OCI-LY3 (cell line): ENCODE measurements at regions not wholly inside any gene's neighbourhood (a gene's known extent, or its start where the extent isn't known, plus 50 kb on each side); places are given as distances from the start of the nearest gene placed in this dataset.

Experiments
- H2AFZ ChIP-seq: fragments of 200-600, 300-600 bp; shearing (Covaris generic); 2 replicates; pipeline ENCODE4 v1.6.0; 2014; ENCODE audit warnings: antibody characterized with exemption, low read depth, low read length
- H3K27ac ChIP-seq: fragments of 200-600, 300-600 bp; sonication (generic); 2 replicates; pipeline ENCODE4 v1.5.1; 2014; ENCODE audit warnings: mild to moderate bottlenecking, low read length, moderate library complexity, mixed read lengths
- H3K27me3 ChIP-seq: fragments of 200-600, 300-600 bp; sonication (generic); 2 replicates; pipeline ENCODE4 v1.6.1; 2014; ENCODE audit warnings: low read depth, low read length, mixed read lengths
- H3K36me3 ChIP-seq: fragments of 200-600, 300-600 bp; sonication (generic); replicated peaks from 2 replicates; pipeline ENCODE3; 2014; ENCODE audit warnings: low read depth, low read length, mixed read lengths
- H3K4me1 ChIP-seq: fragments of 300-600, 200-600 bp; sonication (generic); 2 replicates; pipeline ENCODE4 v1.6.1; 2014; ENCODE audit warnings: low read length, mixed read lengths
- H3K4me2 ChIP-seq: fragments of 200-600, 300-600 bp; sonication (generic); 2 replicates; pipeline ENCODE4 v1.6.1; 2014; ENCODE audit warnings: low read length, mixed read lengths
- H3K4me3 ChIP-seq: fragments of 300-600, 200-600 bp; sonication (generic); 2 replicates; pipeline ENCODE4 v1.5.1; 2014; ENCODE audit warnings: antibody characterized with exemption, mild to moderate bottlenecking, low read length, moderate library complexity
- H3K79me2 ChIP-seq: fragments of 300-600, 200-600 bp; shearing (Covaris generic); 2 replicates; pipeline ENCODE4 v1.6.1; 2014; ENCODE audit warnings: mild to moderate bottlenecking, low read length, mixed read lengths
- H3K9ac ChIP-seq: fragments of 300-600, 200-600 bp; shearing (Covaris generic); 2 replicates; pipeline ENCODE4 v1.6.0; 2014; ENCODE audit warnings: mild to moderate bottlenecking, low read length, moderate library complexity
- H3K9me3 ChIP-seq: fragments of 200-600, 300-600 bp; shearing (Covaris generic); 2 replicates; pipeline ENCODE4 v1.6.1; 2014; ENCODE audit warnings: low read length, mixed read lengths; ENCODE audit not compliant: insufficient read depth
- H4K20me1 ChIP-seq: fragments of 200-600, 300-600 bp; sonication (generic); 2 replicates; pipeline ENCODE4 v1.6.1; 2016; ENCODE audit warnings: low read length, mixed read lengths; ENCODE audit not compliant: insufficient read depth
- CTCF ChIP-seq: fragments of 200-600, 300-600 bp; sonication (generic); IDR thresholded peaks from 2 replicates; pipeline ENCODE4 v1.5.1; 2014; ENCODE audit warnings: antibody characterized with exemption, low read length, low read depth
- EZH2phosphoT487 ChIP-seq: fragments of 200-600 bp; shearing (Covaris generic); IDR thresholded peaks from 2 replicates; pipeline ENCODE4 v1.6.1; 2018; ENCODE audit warnings: antibody characterized with exemption, mixed run types, low read depth

GRCh38 chr9:81045658-81046057, 643.7 kb downstream of the TLE1 start:
- TF ChIP-seq CTCF (no peak), EZH2phosphoT487 (no peak)
- Histone ChIP-seq H3K4me2 (no peak overlapping the region), H3K4me1 (no peaks in the 10 kb centered on the region), H3K9ac (no peak overlapping the region), H3K27ac (no peak overlapping the region), H3K79me2 (no peaks in the 10 kb centered on the region), H4K20me1 (no peaks in the 10 kb centered on the region), H3K27me3 (no peaks in the 10 kb centered on the region), H2AFZ (no peak overlapping the region), H3K4me3 (no peak overlapping the region), H3K36me3 (no peaks in the 10 kb centered on the region), H3K9me3 (no peaks in the 10 kb centered on the region)

- no peaks in the 10 kb centered on the region for H4K20me1 ChIP-seq
- no peaks in the 10 kb centered on the region for H3K27me3 ChIP-seq
- no peaks in the 10 kb centered on the region for H3K79me2 ChIP-seq
- no peak overlapping the region for H3K4me2 ChIP-seq
- no peak overlapping the region for H3K4me3 ChIP-seq
- H3K9ac ChIP-seq, result no peak overlapping the region
- H3K4me1 ChIP-seq, result no peaks in the 10 kb centered on the region
- H3K27ac ChIP-seq, result no peak overlapping the region
- H2AFZ ChIP-seq, result no peak overlapping the region
- no peaks in the 10 kb centered on the region for H3K36me3 ChIP-seq
- no peaks in the 10 kb centered on the region for H3K9me3 ChIP-seq
- TF ChIP-seq CTCF (no peak), EZH2phosphoT487 (no peak)
Measured at GRCh38 chr9:81037889-81038288, 651.5 kb downstream of the TLE1 start.

DNA sequence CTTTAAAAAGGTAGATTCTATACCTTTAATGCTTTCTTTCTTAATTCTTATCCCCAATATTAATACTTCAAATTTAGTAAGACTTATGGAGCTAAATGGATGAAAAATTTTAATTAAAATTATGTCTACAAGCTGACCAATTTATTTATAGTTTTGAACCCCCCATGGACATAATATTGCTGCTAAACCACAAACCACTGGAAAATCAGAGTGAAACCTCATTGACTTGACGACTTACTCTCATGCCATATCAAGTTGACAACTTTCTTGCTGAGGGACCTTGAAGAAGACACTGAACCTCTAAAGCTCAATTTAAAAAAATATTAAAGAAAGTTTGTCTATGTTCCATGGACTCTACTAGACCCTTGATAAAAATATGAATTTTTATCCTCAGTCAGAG, 653.7 kb downstream of the TLE1 start:
- Histone ChIP-seq H3K9ac (no peak overlapping the region), H4K20me1 (no peaks in the 10 kb centered on the region), H3K27ac (no peak overlapping the region), H3K27me3 (no peaks in the 10 kb centered on the region), H2AFZ (no peak overlapping the region), H3K79me2 (no peaks in the 10 kb centered on the region), H3K4me3 (no peak overlapping the region), H3K9me3 (no peaks in the 10 kb centered on the region), H3K36me3 (no peaks in the 10 kb centered on the region), H3K4me2 (no peak overlapping the region), H3K4me1 (no peaks in the 10 kb centered on the region)
- no peak for TF ChIP-seq CTCF
- no peak for TF ChIP-seq EZH2phosphoT487

DNA sequence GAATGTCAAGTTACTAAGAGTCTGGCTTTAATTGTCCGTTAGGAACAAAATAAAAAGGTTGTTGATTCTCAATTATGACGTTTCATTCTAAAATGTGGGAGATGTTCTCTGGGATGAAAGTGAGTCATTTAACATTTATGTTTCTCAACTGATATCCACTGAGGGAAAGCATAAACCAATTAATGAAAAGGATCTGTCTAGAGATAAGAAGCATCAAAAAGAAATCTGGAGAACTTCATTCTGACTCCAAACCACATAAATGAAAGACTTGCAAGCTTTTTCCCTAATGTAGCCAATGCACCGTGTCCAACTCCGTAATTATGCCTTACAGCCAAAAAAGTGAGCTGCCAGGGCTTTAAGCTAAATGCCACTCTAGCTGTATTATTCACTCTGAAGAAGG, 654.2 kb downstream of the TLE1 start:
- Histone ChIP-seq H4K20me1 (no peaks in the 10 kb centered on the region), H3K36me3 (no peaks in the 10 kb centered on the region), H3K27ac (no peak overlapping the region), H3K9me3 (no peaks in the 10 kb centered on the region), H3K27me3 (no peaks in the 10 kb centered on the region), H3K4me3 (no peak overlapping the region), H3K4me2 (no peak overlapping the region), H3K9ac (no peak overlapping the region), H3K4me1 (no peaks in the 10 kb centered on the region), H2AFZ (no peak overlapping the region), H3K79me2 (no peaks in the 10 kb centered on the region)
- TF ChIP-seq CTCF, result no peak
- TF ChIP-seq EZH2phosphoT487, result no peak
